GM12872 (cell line): ENCODE measurements at regions not wholly inside any gene's neighbourhood (a gene's known extent, or its start where the extent isn't known, plus 50 kb on each side); places are given as distances from the start of the nearest gene placed in this dataset.

Experiments used
- TF ChIP-seq, protein P1 (sequence below): IDR thresholded peaks from 3 replicates; pipeline ENCODE4 v1.5.1; 2011; ENCODE audit warnings: low read depth, mild to moderate bottlenecking, low read length, moderate library complexity; ENCODE audit not compliant: insufficient read depth

GRCh38 chr11:92725352-92725751 lies 244.1 kb upstream of the MTNR1B start:
- TF ChIP-seq, protein P1, sequence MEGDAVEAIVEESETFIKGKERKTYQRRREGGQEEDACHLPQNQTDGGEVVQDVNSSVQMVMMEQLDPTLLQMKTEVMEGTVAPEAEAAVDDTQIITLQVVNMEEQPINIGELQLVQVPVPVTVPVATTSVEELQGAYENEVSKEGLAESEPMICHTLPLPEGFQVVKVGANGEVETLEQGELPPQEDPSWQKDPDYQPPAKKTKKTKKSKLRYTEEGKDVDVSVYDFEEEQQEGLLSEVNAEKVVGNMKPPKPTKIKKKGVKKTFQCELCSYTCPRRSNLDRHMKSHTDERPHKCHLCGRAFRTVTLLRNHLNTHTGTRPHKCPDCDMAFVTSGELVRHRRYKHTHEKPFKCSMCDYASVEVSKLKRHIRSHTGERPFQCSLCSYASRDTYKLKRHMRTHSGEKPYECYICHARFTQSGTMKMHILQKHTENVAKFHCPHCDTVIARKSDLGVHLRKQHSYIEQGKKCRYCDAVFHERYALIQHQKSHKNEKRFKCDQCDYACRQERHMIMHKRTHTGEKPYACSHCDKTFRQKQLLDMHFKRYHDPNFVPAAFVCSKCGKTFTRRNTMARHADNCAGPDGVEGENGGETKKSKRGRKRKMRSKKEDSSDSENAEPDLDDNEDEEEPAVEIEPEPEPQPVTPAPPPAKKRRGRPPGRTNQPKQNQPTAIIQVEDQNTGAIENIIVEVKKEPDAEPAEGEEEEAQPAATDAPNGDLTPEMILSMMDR = no peak

- TF ChIP-seq, protein P1 = no peak
These were observed 242.3 kb upstream of the MTNR1B start for GRCh38 chr11:92727123-92727522.

DNA sequence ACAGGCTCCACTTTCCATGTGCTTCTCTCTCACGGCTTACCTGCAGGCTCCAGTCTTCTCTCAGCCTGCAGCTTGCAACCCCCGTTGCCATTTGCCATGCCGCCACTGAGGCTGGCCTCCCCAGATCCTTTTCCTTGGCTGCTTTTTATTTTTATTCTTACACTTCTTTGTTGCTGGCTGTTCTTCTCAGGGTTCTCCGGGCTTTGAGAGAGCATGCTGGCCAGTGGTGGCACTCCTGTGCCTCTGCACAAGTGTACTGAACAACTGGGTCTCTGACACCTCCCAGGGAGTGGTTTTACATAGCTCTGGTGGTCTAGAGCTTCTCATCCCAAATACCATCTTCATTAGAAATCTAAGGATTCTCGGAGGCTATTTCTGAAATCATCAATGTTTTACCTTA lies 241.7 kb upstream of the MTNR1B start:
- TF ChIP-seq, protein P1 = no peak

GRCh38 chr11:92728628-92729027 lies 240.8 kb upstream of the MTNR1B start:
- TF ChIP-seq, protein P1 = no peak

- TF ChIP-seq, protein P1 = peak; percentile 45; the same call in 2 of the 3 replicates
These were observed 234.4 kb upstream of the MTNR1B start for GRCh38 chr11:92735039-92735438.

- TF ChIP-seq, protein P1 = no peak
These were observed 231.2 kb upstream of the MTNR1B start for GRCh38 chr11:92738276-92738675.

DNA sequence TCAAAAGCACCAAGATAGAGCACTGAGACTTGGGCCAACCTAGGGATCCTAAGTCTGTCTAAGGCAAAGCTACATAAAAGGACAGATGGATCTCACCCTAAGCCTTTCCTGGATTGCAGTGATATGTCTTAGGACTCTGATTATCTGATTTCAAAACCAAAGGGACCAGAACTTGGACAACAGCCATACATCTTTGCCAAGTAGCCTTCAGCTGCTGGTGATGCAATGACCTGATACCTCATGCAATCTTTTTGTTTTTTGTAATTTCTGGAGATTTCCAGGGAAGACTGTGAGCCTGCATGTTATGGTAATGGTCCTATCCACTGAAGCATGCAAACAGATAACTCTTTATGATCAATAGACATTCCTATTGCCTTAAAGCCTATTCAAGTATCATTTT lies 230.4 kb upstream of the MTNR1B start:
- TF ChIP-seq, protein P1 = no peak

DNA sequence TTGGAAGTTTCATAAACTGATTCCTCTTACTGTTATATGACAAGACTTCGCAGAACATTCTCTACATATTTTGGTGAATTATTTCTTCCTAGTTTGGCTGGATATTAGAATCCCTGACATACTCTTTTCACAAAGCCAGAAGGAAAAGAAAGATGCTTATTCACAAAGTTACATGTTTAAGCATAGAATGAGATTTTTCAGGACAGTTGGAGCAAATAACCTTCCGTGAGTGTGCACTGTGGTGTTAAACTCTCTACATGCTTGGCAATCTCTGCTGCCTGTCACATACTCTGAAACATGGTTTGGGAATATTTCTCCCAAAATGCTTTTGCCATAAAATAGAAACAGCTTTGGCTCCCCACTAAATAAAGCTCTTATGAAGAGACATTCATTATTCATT lies 230.0 kb upstream of the MTNR1B start:
- TF ChIP-seq, protein P1 = no peak
